IMR-90 (cell line): ENCODE measurements at regions not wholly inside any gene's neighbourhood (a gene's known extent, or its start where the extent isn't known, plus 50 kb on each side); places are given as distances from the start of the nearest gene placed in this dataset.

Experiments
- BHLHE40 ChIP-seq: fragments of 150-350 bp; IDR thresholded peaks from 2 replicates; pipeline ENCODE4 v1.6.1; 2016; ENCODE audit warnings: mild to moderate bottlenecking, low read depth, low read length
- CEBPB ChIP-seq: IDR thresholded peaks from 2 replicates; pipeline ENCODE4 v1.6.1; 2012; ENCODE audit warnings: low read depth, low read length, improper control_type of control experiment
- CHD1 ChIP-seq: IDR thresholded peaks from 2 replicates; pipeline ENCODE4 v1.6.1; 2012; ENCODE audit warnings: low read depth, low read length, improper control_type of control experiment
- FOS ChIP-seq: fragments of 150-350 bp; IDR thresholded peaks from 2 replicates; pipeline ENCODE4 v1.6.1; 2016; ENCODE audit warnings: low read depth, low read length
- MAFK ChIP-seq: IDR thresholded peaks from 2 replicates; pipeline ENCODE4 v1.6.1; 2012; ENCODE audit warnings: low read depth, low read length, improper control_type of control experiment
- MXI1 ChIP-seq: IDR thresholded peaks from 2 replicates; pipeline ENCODE4 v1.6.1; 2012; ENCODE audit warnings: low read depth, mild to moderate bottlenecking, low read length, moderate library complexity, borderline replicate concordance
- POLR2A ChIP-seq: IDR thresholded peaks from 2 replicates; pipeline ENCODE4 v1.6.1; 2012; ENCODE audit warnings: mild to moderate bottlenecking, low read depth, low read length
- RAD21 ChIP-seq: IDR thresholded peaks from 2 replicates; pipeline ENCODE4 v1.6.1; 2012; ENCODE audit warnings: low read length, improper control_type of control experiment
- RCOR1 ChIP-seq: IDR thresholded peaks from 2 replicates; pipeline ENCODE4 v1.6.1; 2012; ENCODE audit warnings: mild to moderate bottlenecking, low read length, improper control_type of control experiment; ENCODE audit not compliant: insufficient replicate concordance
- RFX5 ChIP-seq: IDR thresholded peaks from 2 replicates; pipeline ENCODE4 v1.8.0; 2012; ENCODE audit warnings: low read depth, mild to moderate bottlenecking, low read length, moderate library complexity
- SMC3 ChIP-seq: fragments of 150-350 bp; IDR thresholded peaks from 2 replicates; pipeline ENCODE4 v1.6.1; 2016; ENCODE audit warnings: low read depth, mild to moderate bottlenecking, antibody characterized with exemption, low read length, moderate library complexity
- TF ChIP-seq, protein P1 (sequence below): conservative IDR thresholded peaks from 2 replicates; pipeline ENCODE4 v1.5.1; 2012; ENCODE audit warnings: mild to moderate bottlenecking, low read depth, low read length, improper control_type of control experiment
- TF ChIP-seq, protein P2 (sequence below): fragments of 150-350 bp; IDR thresholded peaks from 2 replicates; pipeline ENCODE4 v1.6.1; 2016; ENCODE audit warnings: low read depth, mild to moderate bottlenecking, low read length, moderate library complexity, borderline replicate concordance

DNA sequence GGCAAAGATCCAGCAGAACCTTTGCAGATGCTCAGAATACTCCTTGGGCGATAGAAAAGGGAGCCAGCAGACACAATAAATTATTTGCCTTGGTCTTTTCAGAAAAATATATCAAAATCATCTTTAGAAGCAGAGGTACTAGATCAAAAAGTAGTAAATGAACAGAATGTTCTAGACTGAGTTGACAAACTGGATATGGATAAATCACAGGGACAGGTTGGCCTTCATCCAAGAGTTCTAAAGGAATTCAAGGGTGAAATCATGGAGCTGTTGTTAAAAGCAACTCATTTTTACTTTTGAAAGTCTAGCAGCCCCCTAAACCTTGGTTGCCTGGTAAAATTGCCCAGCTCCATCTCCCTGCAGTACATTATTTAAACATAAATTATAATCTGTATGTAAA is 99.1 kb downstream of the PLCE1 start:
- TF ChIP-seq RAD21: no peak
- TF ChIP-seq, protein P1, sequence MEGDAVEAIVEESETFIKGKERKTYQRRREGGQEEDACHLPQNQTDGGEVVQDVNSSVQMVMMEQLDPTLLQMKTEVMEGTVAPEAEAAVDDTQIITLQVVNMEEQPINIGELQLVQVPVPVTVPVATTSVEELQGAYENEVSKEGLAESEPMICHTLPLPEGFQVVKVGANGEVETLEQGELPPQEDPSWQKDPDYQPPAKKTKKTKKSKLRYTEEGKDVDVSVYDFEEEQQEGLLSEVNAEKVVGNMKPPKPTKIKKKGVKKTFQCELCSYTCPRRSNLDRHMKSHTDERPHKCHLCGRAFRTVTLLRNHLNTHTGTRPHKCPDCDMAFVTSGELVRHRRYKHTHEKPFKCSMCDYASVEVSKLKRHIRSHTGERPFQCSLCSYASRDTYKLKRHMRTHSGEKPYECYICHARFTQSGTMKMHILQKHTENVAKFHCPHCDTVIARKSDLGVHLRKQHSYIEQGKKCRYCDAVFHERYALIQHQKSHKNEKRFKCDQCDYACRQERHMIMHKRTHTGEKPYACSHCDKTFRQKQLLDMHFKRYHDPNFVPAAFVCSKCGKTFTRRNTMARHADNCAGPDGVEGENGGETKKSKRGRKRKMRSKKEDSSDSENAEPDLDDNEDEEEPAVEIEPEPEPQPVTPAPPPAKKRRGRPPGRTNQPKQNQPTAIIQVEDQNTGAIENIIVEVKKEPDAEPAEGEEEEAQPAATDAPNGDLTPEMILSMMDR: no peak
- no peak for TF ChIP-seq POLR2A
- no peak for TF ChIP-seq RFX5
- TF ChIP-seq FOS: no peak
- no peak for TF ChIP-seq RCOR1
- TF ChIP-seq CEBPB: no peak
- no peak for TF ChIP-seq BHLHE40
- no peak for TF ChIP-seq SMC3
- TF ChIP-seq MXI1: no peak
- TF ChIP-seq CHD1: no peak
- TF ChIP-seq, protein P2, sequence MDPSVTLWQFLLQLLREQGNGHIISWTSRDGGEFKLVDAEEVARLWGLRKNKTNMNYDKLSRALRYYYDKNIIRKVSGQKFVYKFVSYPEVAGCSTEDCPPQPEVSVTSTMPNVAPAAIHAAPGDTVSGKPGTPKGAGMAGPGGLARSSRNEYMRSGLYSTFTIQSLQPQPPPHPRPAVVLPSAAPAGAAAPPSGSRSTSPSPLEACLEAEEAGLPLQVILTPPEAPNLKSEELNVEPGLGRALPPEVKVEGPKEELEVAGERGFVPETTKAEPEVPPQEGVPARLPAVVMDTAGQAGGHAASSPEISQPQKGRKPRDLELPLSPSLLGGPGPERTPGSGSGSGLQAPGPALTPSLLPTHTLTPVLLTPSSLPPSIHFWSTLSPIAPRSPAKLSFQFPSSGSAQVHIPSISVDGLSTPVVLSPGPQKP: no peak
- TF ChIP-seq MAFK: no peak
